HG03342 (cell line): ENCODE measurements at regions not wholly inside any gene's neighbourhood (a gene's known extent, or its start where the extent isn't known, plus 50 kb on each side); places are given as distances from the start of the nearest gene placed in this dataset.
"Not testable (repeated sequence)": the region's sequence is repeated elsewhere in the genome, so short reads cannot be mapped to it uniquely, and the experiment has no call there.

Experiments
- ATAC-seq: cut with Tn5 transposase; IDR thresholded peaks from one replicate; pipeline ENCODE4 v1.9.1; 2021; ENCODE audit warnings: mild to moderate bottlenecking, moderate library complexity; ENCODE audit not compliant: unreplicated experiment

- ATAC-seq: no peak
Observed at GRCh38 chr5:66234241-66234640, 90.1 kb downstream of the SREK1 start.

GRCh38 chr5:66238435-66238834, 94.3 kb downstream of the SREK1 start:
- ATAC-seq: no peak

- ATAC-seq: no peak
Observed at GRCh38 chr5:66239034-66239433, 94.9 kb downstream of the SREK1 start.

- no peak for ATAC-seq
Observed at GRCh38 chr5:66241136-66241825, 97.2 kb downstream of the SREK1 start.

- no peak for ATAC-seq
Observed at GRCh38 chr5:66242050-66242715, 98.1 kb downstream of the SREK1 start.

GRCh38 chr5:66246608-66247007, 102.5 kb downstream of the SREK1 start:
- no peak for ATAC-seq

- ATAC-seq: no peak
Observed at GRCh38 chr5:66247176-66247960, 103.3 kb downstream of the SREK1 start.

GRCh38 chr5:66248874-66249273, 104.8 kb downstream of the SREK1 start:
- no peak for ATAC-seq

GRCh38 chr5:66249920-66250319, 105.8 kb downstream of the SREK1 start:
- ATAC-seq: no peak

- no peak for ATAC-seq
Observed at GRCh38 chr5:66252849-66253248, 108.7 kb downstream of the SREK1 start.

- ATAC-seq: no peak
Observed at GRCh38 chr5:66255714-66256113, 111.6 kb downstream of the SREK1 start.

- no peak for ATAC-seq
Observed at GRCh38 chr5:66273121-66273520, 129.0 kb downstream of the SREK1 start.

- no peak for ATAC-seq
Observed at GRCh38 chr5:66276986-66277385, 132.9 kb downstream of the SREK1 start.

- ATAC-seq: no peak
Observed at GRCh38 chr5:66277981-66278380, 133.9 kb downstream of the SREK1 start.

- ATAC-seq: no peak
Observed at GRCh38 chr5:66281294-66281693, 137.2 kb downstream of the SREK1 start.

GRCh38 chr5:66284588-66285342, 140.7 kb downstream of the SREK1 start:
- ATAC-seq: no peak

GRCh38 chr5:66285343-66285922, 141.3 kb downstream of the SREK1 start:
- no peak for ATAC-seq

GRCh38 chr5:66291771-66292170, 147.7 kb downstream of the SREK1 start:
- no peak for ATAC-seq

- not testable (repeated sequence) for ATAC-seq
Observed at GRCh38 chr5:66293851-66294250, 149.8 kb downstream of the SREK1 start.

GRCh38 chr5:66299463-66299862, 155.4 kb downstream of the SREK1 start:
- no peak for ATAC-seq

- ATAC-seq: no peak
Observed at GRCh38 chr5:66302344-66302743, 158.2 kb downstream of the SREK1 start.
